Mammary epithelial cell (primary cell): ENCODE measurements at regions not wholly inside any gene's neighbourhood (a gene's known extent, or its start where the extent isn't known, plus 50 kb on each side); places are given as distances from the start of the nearest gene placed in this dataset.

Source experiments
- CTCF ChIP-seq, 2 donors: IDR thresholded peaks in 1 of 2; conservative IDR thresholded peaks in 1 of 2; 2 replicates each; pipeline ENCODE4 v1.5.1; 2011 to 2012; ENCODE audit warnings: inconsistent platforms in 2 of 2, low read length in 2 of 2, mild to moderate bottlenecking in 2 of 2, control low read depth in 1 of 2, low read depth in 1 of 2; ENCODE audit not compliant: insufficient read depth in 1 of 2; ENCODE audit errors: extremely low read depth in 1 of 2
- EZH2 ChIP-seq: IDR thresholded peaks from 2 replicates; pipeline ENCODE4 v1.6.1; 2012; ENCODE audit warnings: low read length, inconsistent platforms, borderline replicate concordance

- TF ChIP-seq CTCF (conservative IDR thresholded peaks at IDR 0.05 in 1 of 2, IDR thresholded peaks at IDR 0.05 in 1 of 2; ENCODE audit: extremely low read depth in 1 of 2, insufficient read depth in 1 of 2, low read depth in 1 of 2, low read length in 2 of 2) (no peak), EZH2 (no peak)
Measured at GRCh38 chr12:115466076-115466475, 782.1 kb upstream of the TBX3 start.
